GM12891 (cell line): ENCODE measurements at regions not wholly inside any gene's neighbourhood (a gene's known extent, or its start where the extent isn't known, plus 50 kb on each side); places are given as distances from the start of the nearest gene placed in this dataset.

Experiments used
- DNase-seq: peaks from one replicate; pipeline ENCODE4 v3.0.0; 2011; ENCODE audit warnings: low spot score; ENCODE audit not compliant: insufficient read length
- FAIRE-seq: peaks from 2 replicates; lab custom pipeline; 2011; peaks lifted over from hg19 to GRCh38; lab: Jason Lieb, UNC
- PAX5 ChIP-seq: IDR thresholded peaks from 2 replicates; pipeline ENCODE4 v1.6.1; 2011; ENCODE audit warnings: low read length, moderate library complexity, mild to moderate bottlenecking; ENCODE audit not compliant: insufficient read depth, severe bottlenecking
- POLR2A ChIP-seq: IDR thresholded peaks from 2 replicates; pipeline ENCODE4 v1.6.1; 2011; ENCODE audit warnings: low read depth, low read length, control low read depth
- POLR2AphosphoS5 ChIP-seq: IDR thresholded peaks from 2 replicates; pipeline ENCODE4 v1.6.1; 2011; ENCODE audit warnings: low read depth, low read length, control low read depth
- POU2F2 ChIP-seq: IDR thresholded peaks from 2 replicates; pipeline ENCODE4 v1.6.1; 2011; ENCODE audit warnings: low read depth, mild to moderate bottlenecking, control low read depth, low read length, moderate library complexity
- SPI1 ChIP-seq: IDR thresholded peaks from 2 replicates; pipeline ENCODE4 v1.6.1; 2011; ENCODE audit warnings: low read depth, low read length, control low read depth
- TAF1 ChIP-seq: IDR thresholded peaks from 2 replicates; pipeline ENCODE4 v1.6.1; 2011; ENCODE audit warnings: low read depth, low read length, control low read depth

GRCh38 chr17:69809331-69809730, 265.7 kb upstream of the KCNJ16 start:
- no peak for DNase-seq
- TF ChIP-seq POLR2AphosphoS5, result no peak
- no peak for TF ChIP-seq PAX5
- TF ChIP-seq POU2F2, result no peak
- TF ChIP-seq SPI1, result no peak
- FAIRE-seq, result no peak

GRCh38 chr17:69810326-69810965, 264.6 kb upstream of the KCNJ16 start:
- FAIRE-seq (no peak), DNase-seq (no peak)
- TF ChIP-seq TAF1 (no peak), PAX5 (no peak), POLR2A (no peak), SPI1 (no peak), POLR2AphosphoS5 (no peak), POU2F2 (no peak)

- FAIRE-seq (no peak), DNase-seq (no peak)
Observed at GRCh38 chr17:69812240-69812837, 262.7 kb upstream of the KCNJ16 start.

GRCh38 chr17:69814031-69814430, 261.0 kb upstream of the KCNJ16 start:
- TF ChIP-seq SPI1 (no peak), POLR2AphosphoS5 (no peak), POLR2A (no peak), POU2F2 (no peak), PAX5 (no peak), TAF1 (no peak)
- no peak for FAIRE-seq
- DNase-seq, result no peak

More at GRCh38 chr17:69812240-69812837, 262.7 kb upstream of the KCNJ16 start:
- no peak for TF ChIP-seq SPI1
- TF ChIP-seq TAF1, result no peak
- TF ChIP-seq POU2F2, result no peak
- no peak for TF ChIP-seq POLR2A
- no peak for TF ChIP-seq POLR2AphosphoS5
- TF ChIP-seq PAX5, result no peak

- TF ChIP-seq SPI1 (no peak), POU2F2 (no peak), PAX5 (no peak), POLR2A (no peak), TAF1 (no peak), POLR2AphosphoS5 (no peak)
- DNase-seq (no peak), FAIRE-seq (no peak)
Observed at GRCh38 chr17:69815406-69815805, 259.6 kb upstream of the KCNJ16 start.

GRCh38 chr17:69818467-69818866, 256.6 kb upstream of the KCNJ16 start:
- no peak for DNase-seq
- no peak for FAIRE-seq
- no peak for TF ChIP-seq POLR2A
- TF ChIP-seq POLR2AphosphoS5, result no peak
- TF ChIP-seq POU2F2, result no peak
- no peak for TF ChIP-seq TAF1
- no peak for TF ChIP-seq PAX5
- no peak for TF ChIP-seq SPI1

- TF ChIP-seq POLR2A (no peak), POLR2AphosphoS5 (no peak), PAX5 (no peak), TAF1 (no peak), SPI1 (no peak), POU2F2 (no peak)
- FAIRE-seq (no peak), DNase-seq (no peak)
Observed at GRCh38 chr17:69819316-69820087, 255.5 kb upstream of the KCNJ16 start.

GRCh38 chr17:69820876-69821473, 254.1 kb upstream of the KCNJ16 start:
- FAIRE-seq (no peak), DNase-seq (no peak)
- no peak for TF ChIP-seq POU2F2
- TF ChIP-seq TAF1, result no peak
- no peak for TF ChIP-seq SPI1
- no peak for TF ChIP-seq POLR2AphosphoS5
- no peak for TF ChIP-seq PAX5
- no peak for TF ChIP-seq POLR2A

GRCh38 chr17:69822314-69822875, 252.6 kb upstream of the KCNJ16 start:
- TF ChIP-seq POU2F2, result no peak
- no peak for TF ChIP-seq POLR2AphosphoS5
- no peak for TF ChIP-seq POLR2A
- no peak for TF ChIP-seq TAF1
- TF ChIP-seq SPI1, result no peak
- no peak for TF ChIP-seq PAX5
- FAIRE-seq (no peak), DNase-seq (no peak)
